HEK293 (cell line): ENCODE measurements at regions not wholly inside any gene's neighbourhood (a gene's known extent, or its start where the extent isn't known, plus 50 kb on each side); places are given as distances from the start of the nearest gene placed in this dataset.

ENCODE experiments used
- CTCF ChIA-PET: fragments of 350-600 bp; formaldehyde crosslinking; extraction: SDS; loops from one replicate; lab custom pipeline; 2021; ENCODE audit warnings: antibody characterized with exemption; lab: Yijun Ruan, JAX
- POLR2A ChIA-PET: fragments of 300-600 bp; formaldehyde crosslinking; extraction: SDS; loops from one replicate; lab custom pipeline; 2020; ENCODE audit warnings: antibody characterized with exemption, inconsistent platforms; lab: Yijun Ruan, JAX
- H3K27ac ChIP-seq: fragments of 200-500 bp; sonication (Bioruptor generic); 2 replicates; pipeline ENCODE4 v1.5.1; 2014; ENCODE audit warnings: low read depth, low read length, control low read depth, inconsistent platforms; ENCODE audit errors: extremely low read depth
- H3K36me3 ChIP-seq, 2 experiments: fragments of 200-500 bp in 1 of 2; sonication (Bioruptor generic) in 1 of 2; 1 replicate in 1 of 2; 2 replicates in 1 of 2; pipeline ENCODE4 v1.5.1; 2014 to 2017; ENCODE audit warnings: inconsistent platforms in 2 of 2, low read length in 2 of 2; ENCODE audit not compliant: control insufficient read depth in 2 of 2, insufficient read depth in 1 of 2
- H3K4me1 ChIP-seq: fragments of 200-500 bp; sonication (Bioruptor generic); 2 replicates; pipeline ENCODE4 v1.5.1; 2014; ENCODE audit warnings: mild to moderate bottlenecking, low read length, inconsistent platforms; ENCODE audit not compliant: control insufficient read depth, insufficient read depth
- H3K4me3 ChIP-seq: 2 replicates; pipeline ENCODE4 v1.5.1; 2011; ENCODE audit warnings: low read depth, mild to moderate bottlenecking, control low read depth, low read length, moderate library complexity
- H3K9me3 ChIP-seq: fragments of 200-500 bp; sonication (Bioruptor generic); 2 replicates; pipeline ENCODE4 v1.5.1; 2014; ENCODE audit warnings: low read depth, low read length, inconsistent platforms; ENCODE audit not compliant: control insufficient read depth, insufficient read depth
- GLIS2 ChIP-seq: fragments of 450-650 bp; formaldehyde crosslinking; IDR thresholded peaks from 2 replicates; pipeline ENCODE4 v1.5.1; 2016; ENCODE audit warnings: missing biosample characterization, missing genetic modification characterization
- HIC1 ChIP-seq: fragments of 450-650 bp; formaldehyde crosslinking; IDR thresholded peaks from 2 replicates; pipeline ENCODE4 v1.5.1; 2016; ENCODE audit warnings: missing biosample characterization, missing genetic modification characterization
- KLF9 ChIP-seq: fragments of 450-650 bp; formaldehyde crosslinking; IDR thresholded peaks from 2 replicates; pipeline ENCODE4 v1.5.1; 2016; ENCODE audit warnings: missing biosample characterization, missing genetic modification characterization, low read depth
- OVOL3 ChIP-seq: fragments of 450-650 bp; formaldehyde crosslinking; IDR thresholded peaks from 2 replicates; pipeline ENCODE4 v1.5.1; 2016; ENCODE audit warnings: missing biosample characterization, missing genetic modification characterization
- YY1 ChIP-seq: fragments of 450-650 bp; formaldehyde crosslinking; IDR thresholded peaks from 2 replicates; pipeline ENCODE4 v1.5.1; 2018; ENCODE audit warnings: missing biosample characterization, missing genetic modification characterization
- ZFHX2 ChIP-seq: fragments of 450-650 bp; formaldehyde crosslinking; conservative IDR thresholded peaks from 2 replicates; pipeline ENCODE4 v1.5.1; 2016; ENCODE audit warnings: missing biosample characterization, missing genetic modification characterization
- ZFP69B ChIP-seq: fragments of 450-650 bp; formaldehyde crosslinking; IDR thresholded peaks from 2 replicates; pipeline ENCODE4 v1.5.1; 2016; ENCODE audit warnings: missing biosample characterization, missing genetic modification characterization
- ZNF155 ChIP-seq: fragments of 450-650 bp; formaldehyde crosslinking; IDR thresholded peaks from 2 replicates; pipeline ENCODE4 v1.5.1; 2016; ENCODE audit warnings: missing biosample characterization, missing genetic modification characterization
- ZNF175 ChIP-seq: fragments of 450-650 bp; formaldehyde crosslinking; IDR thresholded peaks from 2 replicates; pipeline ENCODE4 v1.5.1; 2016; ENCODE audit warnings: missing biosample characterization, missing genetic modification characterization
- ZNF221 ChIP-seq: fragments of 450-650 bp; formaldehyde crosslinking; IDR thresholded peaks from 2 replicates; pipeline ENCODE4 v1.5.1; 2017; ENCODE audit warnings: missing biosample characterization, missing genetic modification characterization, borderline replicate concordance
- ZNF239 ChIP-seq: fragments of 450-650 bp; formaldehyde crosslinking; IDR thresholded peaks from 2 replicates; pipeline ENCODE4 v1.5.1; 2016; ENCODE audit warnings: missing biosample characterization, missing genetic modification characterization
- ZNF248 ChIP-seq: fragments of 450-650 bp; formaldehyde crosslinking; IDR thresholded peaks from 2 replicates; pipeline ENCODE4 v1.5.1; 2017; ENCODE audit warnings: missing biosample characterization, missing genetic modification characterization
- ZNF398 ChIP-seq: fragments of 450-650 bp; formaldehyde crosslinking; IDR thresholded peaks from 2 replicates; pipeline ENCODE4 v1.5.1; 2017; ENCODE audit warnings: missing biosample characterization, missing genetic modification characterization
- ZNF48 ChIP-seq: fragments of 450-650 bp; formaldehyde crosslinking; IDR thresholded peaks from 2 replicates; pipeline ENCODE4 v1.5.1; 2016; ENCODE audit warnings: missing biosample characterization, missing genetic modification characterization
- ZNF548 ChIP-seq: fragments of 450-650 bp; formaldehyde crosslinking; IDR thresholded peaks from 2 replicates; pipeline ENCODE4 v1.5.1; 2016; ENCODE audit warnings: missing biosample characterization, missing genetic modification characterization
- ZNF580 ChIP-seq: fragments of 450-650 bp; formaldehyde crosslinking; IDR thresholded peaks from 2 replicates; pipeline ENCODE4 v1.5.1; 2016; ENCODE audit warnings: missing biosample characterization, missing genetic modification characterization
- ZNF596 ChIP-seq: fragments of 450-650 bp; IDR thresholded peaks from 2 replicates; pipeline ENCODE4 v1.5.0; 2018; ENCODE audit warnings: missing biosample characterization, mild to moderate bottlenecking, missing genetic modification characterization, moderate library complexity
- ZNF701 ChIP-seq: fragments of 450-650 bp; formaldehyde crosslinking; IDR thresholded peaks from 2 replicates; pipeline ENCODE4 v1.5.1; 2016; ENCODE audit warnings: missing biosample characterization, missing genetic modification characterization
- ZNF777 ChIP-seq: fragments of 450-650 bp; formaldehyde crosslinking; IDR thresholded peaks from 2 replicates; pipeline ENCODE4 v1.5.1; 2017; ENCODE audit warnings: missing biosample characterization, missing genetic modification characterization, borderline replicate concordance
- ZNF791 ChIP-seq: fragments of 450-650 bp; formaldehyde crosslinking; IDR thresholded peaks from 2 replicates; pipeline ENCODE4 v1.5.1; 2016; ENCODE audit warnings: missing biosample characterization, missing genetic modification characterization
- TF ChIP-seq, protein P1 (sequence below): fragments of 450-650 bp; formaldehyde crosslinking; IDR thresholded peaks from 2 replicates; pipeline ENCODE4 v1.5.1; 2016; ENCODE audit warnings: missing biosample characterization, missing genetic modification characterization, borderline replicate concordance

GRCh38 chr18:53906681-53907080 is 317.8 kb downstream of the MBD2 start (continued):
- TF ChIP-seq ZNF221 (tag by site-specific recombination) (no peak), ZNF398 (tag by site-specific recombination) (no peak)

DNA sequence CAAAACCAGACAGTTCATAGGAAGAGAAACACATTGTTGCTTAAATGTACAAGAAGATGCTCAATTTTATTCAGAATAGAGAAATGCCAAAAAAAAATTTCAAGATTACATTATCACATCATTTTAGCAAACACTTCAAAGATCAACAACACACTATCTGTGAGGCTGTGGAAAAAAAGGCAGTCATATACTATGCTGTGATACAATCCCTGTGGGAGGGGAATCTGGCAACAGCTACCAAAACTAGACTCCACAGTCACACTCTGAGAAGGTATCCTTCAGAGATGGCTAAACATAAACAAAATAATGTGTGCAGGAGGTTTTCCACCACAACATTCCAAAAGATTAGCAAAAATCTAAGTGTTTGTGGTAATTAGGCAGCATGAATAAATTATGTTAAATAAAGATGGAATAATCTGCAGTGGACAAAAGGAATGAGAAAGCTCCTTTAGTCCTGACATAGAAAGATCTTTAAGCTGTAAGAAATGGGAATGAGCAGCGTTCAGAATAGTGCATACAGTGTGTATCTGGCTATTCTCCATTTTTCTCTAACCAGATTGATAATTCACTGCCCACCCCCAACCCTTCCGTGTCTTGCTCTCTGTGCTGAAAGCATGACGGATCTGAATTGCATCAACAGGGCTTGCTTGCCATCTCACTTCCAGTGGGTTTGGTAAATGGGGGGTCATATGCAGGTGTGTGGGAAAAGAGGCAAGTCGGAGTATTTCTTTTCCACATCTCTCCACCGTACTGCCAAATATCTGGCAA is 329.6 kb downstream of the MBD2 start:
- Histone ChIP-seq H3K4me1 (no peaks in the 10 kb centered on the region), H3K9me3 (no peaks in the 10 kb centered on the region; the same call in 1 of the 2 replicates), H3K4me3 (no peak overlapping the region), H3K27ac (no peak overlapping the region), H3K36me3 (no peaks in the 10 kb centered on the region)
- CTCF ChIA-PET: interaction anchor here (1.4 kb wide), 1 partner anchor 14 kb away, joined by 4 read pairs; no protein-coding TSS in a partner anchor
- TF ChIP-seq ZNF175 (tag by site-specific recombination) (no peak), ZNF580 (tag by site-specific recombination) (no peak), ZNF155 (tag by site-specific recombination) (no peak), OVOL3 (tag by site-specific recombination) (no peak), HIC1 (tag by site-specific recombination) (no peak), KLF9 (tag by site-specific recombination) (no peak), ZFHX2 (tag by site-specific recombination) (no peak), ZNF777 (tag by site-specific recombination) (no peak), ZNF548 (no peak), ZNF701 (no peak), ZNF48 (tag by site-specific recombination) (no peak), ZNF596 (tag by site-specific recombination) (no peak), ZFP69B (no peak), YY1 (tag by site-specific recombination) (no peak), ZNF791 (tag by site-specific recombination) (no peak), GLIS2 (no peak), ZNF239 (tag by site-specific recombination) (no peak), ZNF248 (tag by site-specific recombination) (no peak)
- TF ChIP-seq, protein P1, sequence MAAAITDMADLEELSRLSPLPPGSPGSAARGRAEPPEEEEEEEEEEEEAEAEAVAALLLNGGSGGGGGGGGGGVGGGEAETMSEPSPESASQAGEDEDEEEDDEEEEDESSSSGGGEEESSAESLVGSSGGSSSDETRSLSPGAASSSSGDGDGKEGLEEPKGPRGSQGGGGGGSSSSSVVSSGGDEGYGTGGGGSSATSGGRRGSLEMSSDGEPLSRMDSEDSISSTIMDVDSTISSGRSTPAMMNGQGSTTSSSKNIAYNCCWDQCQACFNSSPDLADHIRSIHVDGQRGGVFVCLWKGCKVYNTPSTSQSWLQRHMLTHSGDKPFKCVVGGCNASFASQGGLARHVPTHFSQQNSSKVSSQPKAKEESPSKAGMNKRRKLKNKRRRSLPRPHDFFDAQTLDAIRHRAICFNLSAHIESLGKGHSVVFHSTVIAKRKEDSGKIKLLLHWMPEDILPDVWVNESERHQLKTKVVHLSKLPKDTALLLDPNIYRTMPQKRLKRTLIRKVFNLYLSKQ: no peak
- POLR2A ChIA-PET: no interaction called here
